Prostate gland (tissue), 2 donors: ENCODE measurements at regions not wholly inside any gene's neighbourhood (a gene's known extent, or its start where the extent isn't known, plus 50 kb on each side); places are given as distances from the start of the nearest gene placed in this dataset.

ENCODE experiments used
- DNase-seq: peaks from one replicate; pipeline ENCODE4 v3.0.0-alpha.2; 2019; ENCODE audit warnings: low spot score
- H3K27ac ChIP-seq, 2 donors: fragments of 200-600 bp; sonication (generic); 2 replicates each; pipeline ENCODE4 v1.5.1; 2017 to 2019
- H3K27me3 ChIP-seq: fragments of 200-600 bp; sonication (generic); replicated peaks from 2 replicates; pipeline ENCODE4 v1.5.1; 2019; ENCODE audit not compliant: insufficient read depth
- H3K36me3 ChIP-seq, 2 donors: fragments of 200-600 bp; sonication (generic); 1 replicate in 1 of 2; 2 replicates in 1 of 2; pipeline versions ENCODE4 v1.5.1 to v1.8.1; 2017 to 2019
- H3K4me1 ChIP-seq: fragments of 200-600 bp; sonication (generic); replicated peaks from 2 replicates; pipeline ENCODE4 v1.5.1; 2019
- H3K4me3 ChIP-seq, 2 donors: fragments of 200-600 bp; sonication (generic); 2 replicates each; pipeline ENCODE4 v1.5.1; 2017 to 2019
- H3K9me3 ChIP-seq: fragments of 200-600 bp; sonication (generic); 2 replicates; pipeline ENCODE4 v1.5.1; 2017
- CTCF ChIP-seq, 4 experiments: fragments of 200-600 bp in 2 of 4; fragments of 450-650 bp in 2 of 4; sonication (generic) in 2 of 4; IDR thresholded peaks; 1 replicate in 3 of 4; 2 replicates in 1 of 4; pipeline ENCODE4 v1.5.1; 2016 to 2019; ENCODE audit warnings: antibody characterized with exemption in 4 of 4, mild to moderate bottlenecking in 2 of 4, moderate library complexity in 2 of 4
- POLR2A ChIP-seq: fragments of 450-650 bp; IDR thresholded peaks from one replicate; pipeline ENCODE4 v1.6.1; 2016; ENCODE audit warnings: antibody characterized with exemption, mild to moderate bottlenecking
- POLR2AphosphoS5 ChIP-seq: sonication (generic); formaldehyde crosslinking; IDR thresholded peaks from one replicate; pipeline ENCODE4 v1.6.1; 2017; ENCODE audit warnings: antibody characterized with exemption
- WGBS: methylation state at CpG from one replicate; pipeline ENCODE4 v1.1.5; 2018; 5-methylcytosine and 5-hydroxymethylcytosine counted together
- intact Hi-C: fragments of 100-400 bp; cut with DNase I; formaldehyde crosslinking; loops from one replicate; pipeline ENCODE4 v1.14.2; 2022

GRCh38 chr6:143607168-143607567, 70.6 kb upstream of the PHACTR2 start:
- TF ChIP-seq CTCF (IDR thresholded peaks at IDR 0.05) (no peak), POLR2AphosphoS5 (no peak), POLR2A (no peak)
- WGBS = 79% methylated on average over 7 of the region's 7 CpGs
- Histone ChIP-seq H3K4me3 (no peak overlapping the region), H3K27ac (no peak overlapping the region), H3K9me3 (no peaks in the 10 kb centered on the region), H3K36me3 (no peaks in the 10 kb centered on the region), H3K27me3 (no peaks in the 10 kb centered on the region), H3K4me1 (no peaks in the 10 kb centered on the region)
- DNase-seq = no peak
- intact Hi-C loops = no loop called here

GRCh38 chr6:143605906-143606521, 71.8 kb upstream of the PHACTR2 start:
- H3K27ac ChIP-seq = no peak overlapping the region
- no peak overlapping the region for H3K4me3 ChIP-seq
- WGBS = 80% methylated on average over 6 of the region's 6 CpGs
- no peak for DNase-seq
- H3K4me1 ChIP-seq = no peaks in the 10 kb centered on the region
- H3K9me3 ChIP-seq = no peaks in the 10 kb centered on the region
- intact Hi-C loops = no loop called here
- H3K36me3 ChIP-seq = no peaks in the 10 kb centered on the region
- TF ChIP-seq CTCF (IDR thresholded peaks at IDR 0.05) (no peak), POLR2A (no peak), POLR2AphosphoS5 (no peak)
- no peaks in the 10 kb centered on the region for H3K27me3 ChIP-seq

GRCh38 chr6:143603455-143603854, 74.3 kb upstream of the PHACTR2 start:
- Histone ChIP-seq H3K4me1 (no peaks in the 10 kb centered on the region), H3K27me3 (no peaks in the 10 kb centered on the region), H3K9me3 (no peaks in the 10 kb centered on the region), H3K4me3 (no peak overlapping the region), H3K36me3 (no peaks in the 10 kb centered on the region), H3K27ac (no peak overlapping the region)
- no peak for DNase-seq
- intact Hi-C loops = no loop called here
- TF ChIP-seq CTCF (IDR thresholded peaks at IDR 0.05) = no peak
- no peak for TF ChIP-seq POLR2AphosphoS5
- TF ChIP-seq POLR2A = no peak
- WGBS = 68% methylated on average over 1 of the region's 1 CpG

- H3K9me3 ChIP-seq = no peaks in the 10 kb centered on the region
- no peaks in the 10 kb centered on the region for H3K36me3 ChIP-seq
- no peak overlapping the region for H3K27ac ChIP-seq
- DNase-seq = no peak
- intact Hi-C loops = no loop called here
- H3K4me3 ChIP-seq = no peak overlapping the region
- no peaks in the 10 kb centered on the region for H3K27me3 ChIP-seq
- WGBS = 93% methylated on average over 2 of the region's 2 CpGs
- no peaks in the 10 kb centered on the region for H3K4me1 ChIP-seq
- TF ChIP-seq CTCF (IDR thresholded peaks at IDR 0.05) (no peak), POLR2A (no peak), POLR2AphosphoS5 (no peak)
These were observed 76.3 kb upstream of the PHACTR2 start for GRCh38 chr6:143601504-143601903.

GRCh38 chr6:143600821-143601220, 76.9 kb upstream of the PHACTR2 start:
- Histone ChIP-seq H3K27ac (no peak overlapping the region), H3K36me3 (no peaks in the 10 kb centered on the region), H3K4me1 (no peaks in the 10 kb centered on the region), H3K4me3 (no peak overlapping the region), H3K9me3 (no peaks in the 10 kb centered on the region), H3K27me3 (no peaks in the 10 kb centered on the region)
- DNase-seq = no peak
- over 99% methylated on average over 2 of the region's 2 CpGs for whole genome bisulfite sequencing
- intact Hi-C loops = no loop called here
- no peak for TF ChIP-seq POLR2AphosphoS5
